KBM-7 (cell line): ENCODE measurements at regions not wholly inside any gene's neighbourhood (a gene's known extent, or its start where the extent isn't known, plus 50 kb on each side); places are given as distances from the start of the nearest gene placed in this dataset.
"Not testable (repeated sequence)": the region's sequence is repeated elsewhere in the genome, so short reads cannot be mapped to it uniquely, and the experiment has no call there.

Experiments used
- DNase-seq: peaks from one replicate; pipeline ENCODE4 v3.0.0-alpha.2; 2015
- in situ Hi-C: fragments of 300-500 bp; cut with MboI; formaldehyde crosslinking; loops from 2 replicates; pipeline ENCODE4 v1.14.3; 2020; ENCODE audit warnings: low sequenced_read_pairs, low pct_unique_long_range_greater_than_20kb, mixed read lengths

- in situ Hi-C loops = no loop called here
Measured at GRCh38 chr3:72271216-72271615, 486.3 kb upstream of the PROK2 start.

GRCh38 chr3:72270730-72271129, 485.8 kb upstream of the PROK2 start:
- DNase-seq = no peak
- in situ Hi-C loops = no loop called here

More at GRCh38 chr3:72271216-72271615, 486.3 kb upstream of the PROK2 start:
- DNase-seq = peak; percentile 54

- peak; percentile 86 for DNase-seq
- in situ Hi-C loops = no loop called here
Measured at GRCh38 chr3:72270072-72270681, 485.2 kb upstream of the PROK2 start.

- DNase-seq = no peak
- in situ Hi-C loops = no loop called here
Measured at GRCh38 chr3:72269475-72269874, 484.5 kb upstream of the PROK2 start.

DNA sequence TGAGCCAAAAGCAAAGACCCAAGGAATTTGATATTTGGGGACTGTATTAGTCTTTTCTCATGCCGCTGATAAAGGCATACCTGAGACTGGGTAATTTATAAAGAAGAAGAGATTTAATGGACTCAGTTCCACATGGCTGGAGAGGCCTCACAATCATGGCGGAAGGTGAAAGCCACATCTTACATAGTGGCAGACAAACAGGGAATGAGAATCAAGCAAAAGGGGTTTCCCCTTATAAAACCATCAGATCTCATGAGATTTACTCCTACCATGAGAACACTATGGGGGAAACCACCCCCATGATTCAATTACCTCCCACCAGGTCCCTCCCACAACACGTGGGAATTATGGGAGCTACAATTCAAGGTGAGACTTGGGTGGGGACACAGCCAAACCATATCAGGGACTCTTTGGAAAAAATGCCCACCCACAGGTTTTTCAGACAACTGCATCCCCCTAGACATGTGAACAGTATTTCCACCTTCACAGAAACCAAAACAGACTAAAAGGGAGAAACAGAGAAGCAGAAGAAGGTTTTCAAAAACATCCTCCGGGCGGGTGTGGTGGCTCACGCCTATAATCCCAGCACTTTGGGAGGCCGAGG, 482.1 kb upstream of the PROK2 start:
- in situ Hi-C loops, DNase-seq: not testable (repeated sequence)

DNA sequence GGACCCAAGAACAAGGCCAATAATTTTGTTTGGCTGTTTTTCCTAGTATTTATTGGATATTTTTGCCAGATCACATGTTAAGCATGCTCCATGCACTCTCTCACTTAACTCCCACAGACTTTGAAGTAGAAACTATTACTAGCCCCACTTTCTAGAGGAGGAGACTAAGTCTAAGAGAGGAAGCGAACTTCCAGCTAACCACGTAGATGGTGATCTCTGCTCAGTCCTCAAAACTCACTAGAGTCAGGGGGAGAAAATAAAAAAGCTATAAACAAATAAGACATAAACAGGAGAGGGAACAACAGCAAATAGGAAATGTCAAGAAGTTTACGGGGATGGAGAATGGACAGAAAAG, 481.0 kb upstream of the PROK2 start:
- in situ Hi-C loops = no loop called here
- DNase-seq = no peak

DNA sequence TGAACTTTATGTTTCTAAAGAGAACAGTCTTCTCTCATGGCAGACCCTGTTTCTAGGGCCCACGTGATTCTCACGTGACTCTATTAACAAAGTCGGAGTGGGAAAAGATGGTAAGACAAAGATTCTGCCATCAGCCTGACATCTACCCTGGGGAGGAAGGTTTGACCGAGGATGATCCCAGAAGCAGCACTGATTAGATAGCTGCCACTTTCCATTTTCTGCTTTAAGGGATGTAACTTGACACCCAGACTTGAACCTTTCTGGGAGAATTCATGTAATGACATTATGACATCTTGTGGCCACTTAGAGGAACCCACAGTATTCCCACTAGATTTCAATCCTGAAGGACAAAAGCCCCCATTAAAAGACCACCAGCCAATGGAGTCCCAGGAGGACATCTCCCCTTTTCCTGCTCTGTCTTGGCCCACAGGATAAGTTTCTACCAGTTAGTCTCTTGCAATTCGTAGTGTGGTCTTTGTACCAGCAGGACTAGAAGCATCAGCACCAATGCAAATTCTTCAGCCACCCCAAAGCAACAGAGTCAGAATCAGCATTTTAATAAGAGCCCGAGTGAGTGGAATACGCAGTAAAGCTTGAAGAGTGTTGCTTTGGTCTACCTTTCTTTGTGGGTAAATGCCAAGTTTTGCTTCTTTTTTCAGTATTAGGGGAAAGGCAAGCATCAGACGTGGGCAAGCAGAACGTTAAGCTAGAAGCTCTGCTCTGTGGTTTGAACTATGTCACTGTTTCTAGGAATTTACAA, 480.5 kb upstream of the PROK2 start:
- in situ Hi-C loops = no loop called here
- peak; percentile 45 for DNase-seq

DNA sequence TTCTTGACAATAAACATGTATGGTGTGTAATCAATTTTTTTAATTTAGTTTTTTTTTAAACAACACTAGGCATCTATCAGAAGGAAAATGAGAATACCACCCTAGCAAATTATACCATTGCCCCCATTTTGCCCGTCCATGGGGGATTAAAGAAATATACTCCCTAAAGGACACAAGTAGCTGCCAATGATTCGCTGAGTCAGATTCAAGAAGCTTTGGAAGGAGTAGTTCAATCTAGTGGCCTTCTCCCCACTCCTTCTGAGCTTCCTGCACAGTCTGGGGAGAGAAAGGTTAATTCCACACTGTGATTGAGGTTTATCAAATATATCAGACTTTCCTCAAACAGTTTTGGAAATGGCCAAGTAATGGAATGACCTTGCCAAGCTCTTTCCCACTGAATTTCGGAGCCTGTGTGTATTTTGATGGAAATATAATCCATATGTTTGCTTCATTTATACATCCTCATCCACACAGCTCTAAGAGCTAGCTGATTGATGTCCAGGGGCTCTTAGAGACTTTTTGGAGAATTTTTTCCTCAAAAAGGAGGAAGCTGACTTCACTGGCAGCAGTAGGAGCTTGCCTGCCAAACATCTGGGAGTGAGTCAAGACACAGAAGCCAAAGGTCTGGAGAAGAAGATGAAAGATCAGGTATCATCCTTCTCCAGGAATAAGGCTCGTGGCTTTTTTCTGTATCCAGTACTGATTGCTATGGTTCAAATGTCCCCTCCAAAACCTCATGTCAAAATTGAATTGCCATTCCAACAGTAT, 478.5 kb upstream of the PROK2 start:
- in situ Hi-C loops = no loop called here
- DNase-seq = no peak

DNA sequence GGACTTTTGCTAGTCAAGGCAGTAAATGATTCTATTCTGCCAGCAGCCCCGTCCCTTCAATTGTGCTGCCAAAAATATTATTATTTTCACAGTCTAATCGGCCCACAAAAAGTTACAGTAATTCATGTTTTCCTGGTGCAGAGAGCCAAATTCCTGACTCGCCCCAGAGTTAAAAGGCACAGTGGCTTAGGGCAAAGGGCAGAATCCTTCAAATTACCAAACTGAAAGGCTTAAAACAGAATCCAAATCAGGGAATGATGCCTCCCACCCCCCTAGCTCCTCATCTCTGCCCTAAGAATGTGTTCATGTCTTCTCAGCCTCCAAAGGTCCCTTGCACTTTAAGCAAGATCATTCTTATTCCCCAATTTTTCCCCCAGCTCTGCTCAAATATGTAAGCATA, 477.8 kb upstream of the PROK2 start:
- no peak for DNase-seq
- in situ Hi-C loops = no loop called here

DNA sequence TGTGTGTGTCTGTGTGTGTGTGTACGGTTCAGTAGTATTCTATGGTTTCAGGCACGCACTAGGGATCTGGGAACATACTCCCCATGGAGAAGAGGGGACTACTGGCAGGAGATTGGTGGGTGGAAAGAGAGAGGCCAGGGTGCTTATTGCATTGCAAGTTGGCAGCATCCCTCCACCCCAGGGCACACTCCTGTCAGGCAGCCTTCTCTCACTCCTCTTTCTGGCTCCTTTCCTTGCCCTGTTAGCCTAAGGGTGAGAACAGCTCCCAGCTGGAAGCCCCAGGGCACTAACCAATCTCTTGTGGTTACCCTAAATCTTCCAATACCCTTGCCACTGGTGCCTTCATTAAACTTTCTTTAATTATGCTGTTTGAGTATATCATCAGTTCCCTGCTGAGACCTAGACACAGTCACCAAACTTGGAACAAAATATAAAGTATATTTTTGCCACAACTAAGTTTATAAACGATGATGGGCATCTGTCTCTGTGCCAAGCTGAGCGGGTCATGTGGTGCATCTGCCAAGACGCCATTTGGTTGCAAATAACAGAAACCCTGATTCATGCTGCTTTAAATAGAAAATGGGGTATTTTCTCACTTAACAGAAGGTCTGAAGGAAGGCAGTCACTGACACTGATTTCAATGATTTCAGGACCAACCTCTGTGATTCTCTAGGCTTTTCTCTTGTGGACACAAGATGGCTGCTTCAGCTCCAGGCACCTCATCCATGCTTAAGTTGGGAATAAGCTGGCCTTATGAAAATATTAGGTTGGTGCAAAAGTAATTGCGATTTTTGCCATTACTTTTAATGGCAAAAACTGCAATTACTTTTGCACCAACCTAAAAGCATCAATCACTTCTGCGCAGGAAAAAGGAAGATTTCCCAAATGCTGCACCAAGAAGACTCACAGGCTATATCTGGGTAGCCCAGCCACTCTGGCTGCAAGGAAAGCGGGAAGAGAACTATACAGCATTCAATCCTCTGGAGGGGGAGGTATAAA, 476.9 kb upstream of the PROK2 start:
- no peak for DNase-seq
- in situ Hi-C loops = no loop called here

- DNase-seq = no peak
- in situ Hi-C loops = no loop called here
Measured at GRCh38 chr3:72260588-72260910, 475.6 kb upstream of the PROK2 start.

DNA sequence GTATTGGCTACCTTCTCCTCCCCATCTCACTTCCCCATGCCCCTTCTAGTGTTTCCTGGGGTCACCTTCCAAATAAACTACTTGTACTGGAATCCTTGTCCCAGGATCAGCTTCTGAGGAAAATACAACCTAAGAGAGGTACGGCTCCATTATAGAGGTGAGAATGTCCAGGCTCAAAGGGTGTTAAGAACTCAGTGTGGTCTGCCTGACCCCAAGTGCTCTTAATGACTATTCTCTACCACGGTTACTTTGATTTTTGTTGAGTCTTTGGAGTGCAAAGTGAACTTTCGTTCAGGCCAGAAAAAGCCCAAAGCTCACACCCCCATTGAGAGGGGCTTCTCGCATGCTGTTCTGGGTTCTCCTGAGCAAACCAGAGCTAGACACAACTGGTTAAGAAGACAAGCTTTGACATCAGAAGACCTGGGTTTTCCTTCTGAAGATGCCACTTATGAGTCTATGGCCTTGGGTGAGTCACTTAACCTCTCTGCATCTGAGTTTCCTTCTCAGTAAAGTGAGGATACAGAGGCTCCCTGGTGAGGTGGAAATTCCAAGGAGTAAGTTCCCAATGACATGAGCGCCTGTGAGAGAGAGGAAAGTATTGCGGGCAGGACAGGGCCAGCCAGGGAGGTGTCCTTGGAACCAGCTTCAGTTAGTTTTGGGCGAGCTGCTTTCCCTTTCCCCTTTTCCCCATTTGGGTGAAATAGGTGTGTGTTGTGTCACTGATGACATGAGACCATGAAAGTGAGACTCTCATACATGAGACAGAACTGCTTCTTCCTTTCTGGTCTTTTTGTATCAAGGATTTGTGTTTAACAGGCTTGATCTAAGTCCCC, 475.0 kb upstream of the PROK2 start:
- no peak for DNase-seq
- in situ Hi-C loops = no loop called here

DNA sequence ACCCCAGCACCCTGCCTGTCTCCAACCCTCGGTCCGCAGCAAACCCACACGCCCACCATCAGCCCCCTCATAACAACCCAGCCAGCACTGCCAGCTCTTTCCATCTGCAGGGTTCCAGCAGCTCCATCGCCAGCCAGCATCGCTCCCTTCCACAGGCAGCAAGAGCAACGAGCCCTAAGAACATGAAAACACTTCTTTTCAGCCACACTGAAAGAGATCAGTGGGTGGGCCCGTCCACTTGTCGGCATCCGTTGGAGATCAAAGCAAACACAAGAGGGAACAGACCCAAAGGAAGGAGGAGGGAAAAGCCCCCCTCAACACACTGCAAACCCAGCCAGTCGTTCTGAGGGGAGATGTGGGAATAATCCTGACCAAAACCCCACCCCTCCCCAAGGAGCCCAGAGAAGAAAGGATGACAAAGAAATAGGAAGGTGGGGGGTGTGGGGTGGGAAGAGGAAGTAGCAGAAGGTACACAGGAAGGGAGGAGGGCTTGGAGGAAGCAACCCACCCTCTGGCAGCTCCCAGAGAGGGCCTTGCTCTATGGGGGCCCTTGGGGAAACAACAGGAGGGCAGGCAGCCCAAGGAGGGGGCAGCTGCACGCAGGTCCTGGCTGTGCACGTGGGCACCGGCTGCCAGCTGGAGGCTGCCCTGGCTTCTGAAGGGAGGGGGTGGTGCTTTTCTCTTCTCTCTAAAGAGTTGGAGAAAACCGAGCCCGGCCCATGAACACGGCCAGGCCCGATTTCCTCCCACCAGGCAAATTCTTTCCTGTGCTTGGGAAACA, 473.6 kb upstream of the PROK2 start:
- in situ Hi-C loops = no loop called here
- DNase-seq = peak; percentile 69

DNA sequence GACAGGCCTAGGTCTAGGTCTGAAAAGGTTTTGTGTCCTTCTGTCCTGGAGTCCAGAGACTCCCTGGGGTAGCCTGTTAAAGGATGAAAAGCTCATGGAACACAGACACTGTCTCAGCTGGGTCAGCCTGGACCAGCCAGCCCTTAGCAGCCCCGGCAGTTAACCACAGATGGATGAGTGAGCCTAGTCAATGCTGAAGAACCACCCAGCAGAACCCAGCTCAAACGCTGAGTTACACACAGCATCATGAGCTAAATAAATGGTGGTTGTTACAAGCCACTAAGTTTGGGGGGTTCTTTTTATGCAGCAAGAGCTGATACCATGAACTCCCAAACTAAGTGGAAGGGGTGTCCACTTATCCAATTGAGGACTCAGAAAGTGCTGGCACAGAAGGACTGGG, 472.8 kb upstream of the PROK2 start:
- no peak for DNase-seq
- in situ Hi-C loops = no loop called here

DNA sequence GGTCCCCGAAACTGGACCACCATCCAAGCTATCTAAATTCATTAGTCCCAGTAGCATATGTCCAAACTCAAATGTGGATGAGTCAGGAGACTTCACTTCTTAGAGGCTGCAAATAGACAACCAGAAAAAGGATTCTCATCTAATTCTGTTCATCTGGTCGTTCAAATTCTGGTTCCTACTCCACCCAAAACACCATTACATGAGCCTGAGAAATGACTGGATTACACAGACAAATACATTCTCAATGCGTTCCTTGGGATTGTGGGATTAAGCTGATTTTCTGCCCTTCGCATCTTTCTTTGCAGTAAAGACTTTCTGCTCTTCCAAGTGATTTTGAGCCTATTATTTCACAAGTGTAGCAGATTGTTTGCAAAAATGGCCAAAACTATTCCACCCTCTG, 472.3 kb upstream of the PROK2 start:
- no peak for DNase-seq
- in situ Hi-C loops = no loop called here

DNA sequence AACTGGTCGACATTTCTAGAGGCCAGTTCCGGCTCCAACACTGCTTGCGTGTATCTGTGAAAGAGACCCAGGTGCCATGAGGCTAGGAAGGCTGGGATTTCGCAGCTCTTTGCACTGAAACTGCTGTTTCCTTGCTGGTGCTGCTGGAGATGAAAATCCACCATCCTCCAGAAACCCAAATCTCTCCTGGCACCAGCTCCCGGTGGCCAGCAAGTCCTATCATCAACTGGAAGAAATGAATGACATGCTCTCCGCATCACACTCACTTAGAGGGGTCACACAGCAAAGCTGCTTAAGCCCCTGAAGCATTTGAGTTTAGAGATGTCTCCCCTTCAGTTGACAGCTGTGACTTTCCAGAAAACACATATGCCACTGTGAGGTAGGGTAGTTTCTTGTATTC, 471.8 kb upstream of the PROK2 start:
- DNase-seq = no peak
- in situ Hi-C loops = no loop called here

DNA sequence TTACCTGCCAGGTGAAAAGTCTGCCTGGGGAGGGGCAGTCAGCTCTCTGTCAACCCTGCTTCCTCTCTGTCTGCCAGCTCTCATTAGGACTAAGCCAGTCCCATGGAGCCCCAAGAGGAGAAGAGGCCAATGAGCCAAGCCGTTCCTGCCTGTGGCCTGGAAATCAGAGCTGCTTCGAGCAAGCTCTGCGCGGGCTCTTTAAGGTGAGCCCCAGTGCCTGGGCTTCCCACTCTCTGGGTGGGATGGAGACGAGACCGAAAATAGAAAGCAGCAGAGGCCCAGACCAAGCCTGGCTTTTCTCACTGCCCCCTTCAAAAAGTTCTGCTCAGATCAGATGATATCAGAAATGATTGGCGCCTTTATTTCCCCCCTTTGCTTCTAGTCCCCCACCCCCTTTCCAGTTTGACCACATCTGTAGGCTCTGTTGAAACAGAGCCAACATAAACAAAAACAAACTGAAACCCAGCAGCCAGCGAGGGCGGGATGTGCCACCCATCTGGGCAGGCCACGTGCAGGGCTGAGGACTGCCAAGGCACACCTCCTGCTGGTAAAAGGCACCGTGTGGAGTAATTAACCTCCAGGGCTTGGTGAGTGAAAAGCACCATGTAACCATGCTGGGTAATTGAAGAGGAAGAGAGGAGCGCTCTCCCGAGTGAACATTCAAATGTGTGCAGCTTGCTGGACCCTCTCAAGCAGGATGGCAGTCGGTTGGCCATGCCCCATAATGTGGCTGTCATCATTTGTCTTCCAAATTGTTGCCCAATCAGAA, 471.0 kb upstream of the PROK2 start:
- DNase-seq = peak; percentile 29
- in situ Hi-C loops = no loop called here
